ENCODE measurements at regions not wholly inside any gene's neighbourhood (a gene's known extent, or its start where the extent isn't known, plus 50 kb on each side); places are given as distances from the start of the nearest gene placed in this dataset.

DNA sequence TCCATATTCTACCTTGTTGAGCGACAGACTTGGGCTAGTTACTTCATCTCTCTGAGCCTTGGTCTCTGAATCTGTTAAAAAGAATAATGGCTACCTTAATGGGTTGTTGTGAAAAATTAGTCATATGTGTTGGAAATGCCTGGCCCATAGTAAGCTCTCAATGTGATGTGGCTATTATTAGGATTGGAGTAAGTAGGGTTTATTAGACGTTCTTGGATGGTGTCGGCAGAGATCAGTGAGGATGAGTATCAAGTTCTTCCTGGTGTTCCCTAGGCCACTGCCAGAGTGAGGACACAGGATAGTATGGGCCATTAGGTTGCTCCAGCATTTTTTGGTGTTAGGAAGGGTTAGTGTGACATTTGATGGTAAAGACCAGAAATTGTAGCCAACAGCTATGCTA is 121.1 kb upstream of the DUSP10 start:
- TF ChIP-seq POLR2A (IDR thresholded peaks at IDR 0.05), result no peak
- TF ChIP-seq, protein P1, sequence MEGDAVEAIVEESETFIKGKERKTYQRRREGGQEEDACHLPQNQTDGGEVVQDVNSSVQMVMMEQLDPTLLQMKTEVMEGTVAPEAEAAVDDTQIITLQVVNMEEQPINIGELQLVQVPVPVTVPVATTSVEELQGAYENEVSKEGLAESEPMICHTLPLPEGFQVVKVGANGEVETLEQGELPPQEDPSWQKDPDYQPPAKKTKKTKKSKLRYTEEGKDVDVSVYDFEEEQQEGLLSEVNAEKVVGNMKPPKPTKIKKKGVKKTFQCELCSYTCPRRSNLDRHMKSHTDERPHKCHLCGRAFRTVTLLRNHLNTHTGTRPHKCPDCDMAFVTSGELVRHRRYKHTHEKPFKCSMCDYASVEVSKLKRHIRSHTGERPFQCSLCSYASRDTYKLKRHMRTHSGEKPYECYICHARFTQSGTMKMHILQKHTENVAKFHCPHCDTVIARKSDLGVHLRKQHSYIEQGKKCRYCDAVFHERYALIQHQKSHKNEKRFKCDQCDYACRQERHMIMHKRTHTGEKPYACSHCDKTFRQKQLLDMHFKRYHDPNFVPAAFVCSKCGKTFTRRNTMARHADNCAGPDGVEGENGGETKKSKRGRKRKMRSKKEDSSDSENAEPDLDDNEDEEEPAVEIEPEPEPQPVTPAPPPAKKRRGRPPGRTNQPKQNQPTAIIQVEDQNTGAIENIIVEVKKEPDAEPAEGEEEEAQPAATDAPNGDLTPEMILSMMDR (IDR thresholded peaks at IDR 0.05), result no peak

All from sigmoid colon (tissue), 3 donors.